HG03460 (cell line): ENCODE measurements at regions not wholly inside any gene's neighbourhood (a gene's known extent, or its start where the extent isn't known, plus 50 kb on each side); places are given as distances from the start of the nearest gene placed in this dataset.

Source experiments
- ATAC-seq: cut with Tn5 transposase; IDR thresholded peaks from one replicate; pipeline ENCODE4 v1.9.1; 2021; ENCODE audit not compliant: unreplicated experiment

GRCh38 chr5:89996890-89997289 is 412.7 kb downstream of the CETN3 start:
- no peak for ATAC-seq

GRCh38 chr5:89996335-89996734 is 413.2 kb downstream of the CETN3 start:
- ATAC-seq = no peak

GRCh38 chr5:89994266-89994665 is 415.3 kb downstream of the CETN3 start:
- ATAC-seq = no peak

GRCh38 chr5:89992201-89992600 is 417.4 kb downstream of the CETN3 start:
- ATAC-seq = no peak

GRCh38 chr5:89991592-89991991 is 418.0 kb downstream of the CETN3 start:
- no peak for ATAC-seq

- ATAC-seq = no peak
Measured at GRCh38 chr5:89989776-89990175, 419.8 kb downstream of the CETN3 start.

- no peak for ATAC-seq
Measured at GRCh38 chr5:89988998-89989655, 420.4 kb downstream of the CETN3 start.

GRCh38 chr5:89988129-89988810 is 421.3 kb downstream of the CETN3 start:
- ATAC-seq = no peak

GRCh38 chr5:89983216-89983615 is 426.3 kb downstream of the CETN3 start:
- ATAC-seq = no peak

GRCh38 chr5:89981878-89982773 is 427.4 kb downstream of the CETN3 start:
- no peak for ATAC-seq

- no peak for ATAC-seq
Measured at GRCh38 chr5:89981021-89981420, 428.5 kb downstream of the CETN3 start.

- ATAC-seq = no peak
Measured at GRCh38 chr5:89973516-89973915, 436.0 kb downstream of the CETN3 start.

- ATAC-seq = no peak
Measured at GRCh38 chr5:89972901-89973300, 436.7 kb downstream of the CETN3 start.

- no peak for ATAC-seq
Measured at GRCh38 chr5:89968958-89969381, 440.6 kb downstream of the CETN3 start.

GRCh38 chr5:89967771-89968444 is 441.6 kb downstream of the CETN3 start:
- ATAC-seq = no peak

GRCh38 chr5:89956838-89957237 is 452.7 kb downstream of the CETN3 start:
- no peak for ATAC-seq

- no peak for ATAC-seq
Measured at GRCh38 chr5:89954916-89955315, 454.6 kb downstream of the CETN3 start.

- ATAC-seq = no peak
Measured at GRCh38 chr5:89951876-89952275, 457.7 kb downstream of the CETN3 start.

- ATAC-seq = no peak
Measured at GRCh38 chr5:89950234-89950633, 459.3 kb downstream of the CETN3 start.

- ATAC-seq = no peak
Measured at GRCh38 chr5:89948977-89949376, 460.6 kb downstream of the CETN3 start.

- ATAC-seq = no peak
Measured at GRCh38 chr5:89946916-89947315, 462.6 kb downstream of the CETN3 start.
